GM12891 (cell line): ENCODE measurements at regions not wholly inside any gene's neighbourhood (a gene's known extent, or its start where the extent isn't known, plus 50 kb on each side); places are given as distances from the start of the nearest gene placed in this dataset.

Experiments used
- POLR2A ChIP-seq: IDR thresholded peaks from 2 replicates; pipeline ENCODE4 v1.6.1; 2011; ENCODE audit warnings: low read depth, low read length, control low read depth
- POLR2AphosphoS5 ChIP-seq: IDR thresholded peaks from 2 replicates; pipeline ENCODE4 v1.6.1; 2011; ENCODE audit warnings: low read depth, low read length, control low read depth
- SPI1 ChIP-seq: IDR thresholded peaks from 2 replicates; pipeline ENCODE4 v1.6.1; 2011; ENCODE audit warnings: low read depth, low read length, control low read depth
- TAF1 ChIP-seq: IDR thresholded peaks from 2 replicates; pipeline ENCODE4 v1.6.1; 2011; ENCODE audit warnings: low read depth, low read length, control low read depth

DNA sequence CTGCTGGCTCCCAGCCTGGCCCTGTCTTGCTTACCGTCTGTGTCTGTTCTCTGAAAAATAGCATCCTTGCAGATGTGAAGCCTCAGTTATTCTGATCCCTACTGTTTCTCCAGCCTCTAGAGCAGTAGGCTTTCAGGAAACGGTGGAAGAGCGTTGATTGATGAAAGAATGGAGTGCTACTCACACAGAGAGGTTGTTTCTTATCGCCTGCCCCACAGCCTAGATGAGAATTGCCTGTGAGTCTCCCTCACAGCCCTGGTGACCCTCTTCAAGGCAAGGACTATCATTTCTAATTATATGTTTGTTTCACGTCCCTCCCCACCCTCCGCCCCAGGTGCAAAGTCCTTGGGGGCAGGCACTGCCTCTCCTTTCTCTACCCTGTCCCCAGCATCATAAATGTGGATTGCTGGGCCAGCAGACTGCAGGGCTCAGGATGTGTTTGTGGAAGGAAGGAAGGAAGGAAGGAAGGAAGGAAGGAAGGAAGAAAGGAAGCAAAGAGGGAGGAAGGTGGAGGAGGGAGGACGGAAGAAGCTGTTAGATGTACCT is 575.3 kb upstream of the B3GAT1 start:
- no peak for TF ChIP-seq POLR2AphosphoS5
- TF ChIP-seq POLR2A: no peak
- no peak for TF ChIP-seq TAF1
- TF ChIP-seq SPI1: no peak
